ENCODE measurements at regions not wholly inside any gene's neighbourhood (a gene's known extent, or its start where the extent isn't known, plus 50 kb on each side); places are given as distances from the start of the nearest gene placed in this dataset.

GRCh38 chr15:39434751-39435238, 146.1 kb upstream of the THBS1 start:
- DNase-seq (ENCODE audit: insufficient read length, low spot score): no peak
- TF ChIP-seq POU2F2 (IDR thresholded peaks at IDR 0.05; ENCODE audit: low read depth, low read length) (no peak), POLR2A (IDR thresholded peaks at IDR 0.05; ENCODE audit: low read depth, low read length) (no peak), SPI1 (IDR thresholded peaks at IDR 0.05; ENCODE audit: low read depth, low read length) (no peak)
- FAIRE-seq: no peak

- DNase-seq (ENCODE audit: insufficient read length, low spot score) (no peak), FAIRE-seq (no peak)
- no peak for TF ChIP-seq POLR2AphosphoS5 (IDR thresholded peaks at IDR 0.05; ENCODE audit: low read depth, low read length)
- no peak for TF ChIP-seq PAX5 (IDR thresholded peaks at IDR 0.05; ENCODE audit: insufficient read depth, low read length, severe bottlenecking)
- TF ChIP-seq SPI1 (IDR thresholded peaks at IDR 0.05; ENCODE audit: low read depth, low read length): no peak
- TF ChIP-seq TAF1 (IDR thresholded peaks at IDR 0.05; ENCODE audit: low read depth, low read length): no peak
- TF ChIP-seq POLR2A (IDR thresholded peaks at IDR 0.05; ENCODE audit: low read depth, low read length): no peak
- TF ChIP-seq POU2F2 (IDR thresholded peaks at IDR 0.05; ENCODE audit: low read depth, low read length): no peak
These were observed 145.6 kb upstream of the THBS1 start for GRCh38 chr15:39435244-39435643.

GRCh38 chr15:39438260-39438659, 142.6 kb upstream of the THBS1 start:
- DNase-seq (ENCODE audit: insufficient read length, low spot score) (no peak), FAIRE-seq (no peak)
- TF ChIP-seq POLR2AphosphoS5 (IDR thresholded peaks at IDR 0.05; ENCODE audit: low read depth, low read length) (no peak), SPI1 (IDR thresholded peaks at IDR 0.05; ENCODE audit: low read depth, low read length) (no peak), POLR2A (IDR thresholded peaks at IDR 0.05; ENCODE audit: low read depth, low read length) (no peak), POU2F2 (IDR thresholded peaks at IDR 0.05; ENCODE audit: low read depth, low read length) (no peak), PAX5 (IDR thresholded peaks at IDR 0.05; ENCODE audit: insufficient read depth, low read length, severe bottlenecking) (no peak), TAF1 (IDR thresholded peaks at IDR 0.05; ENCODE audit: low read depth, low read length) (no peak)

- FAIRE-seq (no peak), DNase-seq (ENCODE audit: insufficient read length, low spot score) (no peak)
- no peak for TF ChIP-seq POLR2A (IDR thresholded peaks at IDR 0.05; ENCODE audit: low read depth, low read length)
- no peak for TF ChIP-seq POLR2AphosphoS5 (IDR thresholded peaks at IDR 0.05; ENCODE audit: low read depth, low read length)
- no peak for TF ChIP-seq PAX5 (IDR thresholded peaks at IDR 0.05; ENCODE audit: insufficient read depth, low read length, severe bottlenecking)
- no peak for TF ChIP-seq TAF1 (IDR thresholded peaks at IDR 0.05; ENCODE audit: low read depth, low read length)
- no peak for TF ChIP-seq POU2F2 (IDR thresholded peaks at IDR 0.05; ENCODE audit: low read depth, low read length)
- TF ChIP-seq SPI1 (IDR thresholded peaks at IDR 0.05; ENCODE audit: low read depth, low read length): no peak
These were observed 141.9 kb upstream of the THBS1 start for GRCh38 chr15:39438799-39439592.

- DNase-seq (ENCODE audit: insufficient read length, low spot score) (no peak), FAIRE-seq (no peak)
- TF ChIP-seq SPI1 (IDR thresholded peaks at IDR 0.05; ENCODE audit: low read depth, low read length) (no peak), POLR2AphosphoS5 (IDR thresholded peaks at IDR 0.05; ENCODE audit: low read depth, low read length) (no peak), TAF1 (IDR thresholded peaks at IDR 0.05; ENCODE audit: low read depth, low read length) (no peak), PAX5 (IDR thresholded peaks at IDR 0.05; ENCODE audit: insufficient read depth, low read length, severe bottlenecking) (no peak), POU2F2 (IDR thresholded peaks at IDR 0.05; ENCODE audit: low read depth, low read length) (no peak), POLR2A (IDR thresholded peaks at IDR 0.05; ENCODE audit: low read depth, low read length) (no peak)
These were observed 138.0 kb upstream of the THBS1 start for GRCh38 chr15:39442898-39443297.

GRCh38 chr15:39443659-39444219, 137.1 kb upstream of the THBS1 start:
- FAIRE-seq (no peak), DNase-seq (ENCODE audit: insufficient read length, low spot score) (no peak)
- TF ChIP-seq POLR2A (IDR thresholded peaks at IDR 0.05; ENCODE audit: low read depth, low read length) (no peak), SPI1 (IDR thresholded peaks at IDR 0.05; ENCODE audit: low read depth, low read length) (no peak), POU2F2 (IDR thresholded peaks at IDR 0.05; ENCODE audit: low read depth, low read length) (no peak), TAF1 (IDR thresholded peaks at IDR 0.05; ENCODE audit: low read depth, low read length) (no peak), PAX5 (IDR thresholded peaks at IDR 0.05; ENCODE audit: insufficient read depth, low read length, severe bottlenecking) (no peak), POLR2AphosphoS5 (IDR thresholded peaks at IDR 0.05; ENCODE audit: low read depth, low read length) (no peak)

- DNase-seq (ENCODE audit: insufficient read length, low spot score) (no peak), FAIRE-seq (no peak)
- TF ChIP-seq POU2F2 (IDR thresholded peaks at IDR 0.05; ENCODE audit: low read depth, low read length): no peak
- TF ChIP-seq POLR2A (IDR thresholded peaks at IDR 0.05; ENCODE audit: low read depth, low read length): no peak
- no peak for TF ChIP-seq TAF1 (IDR thresholded peaks at IDR 0.05; ENCODE audit: low read depth, low read length)
- TF ChIP-seq PAX5 (IDR thresholded peaks at IDR 0.05; ENCODE audit: insufficient read depth, low read length, severe bottlenecking): no peak
- TF ChIP-seq POLR2AphosphoS5 (IDR thresholded peaks at IDR 0.05; ENCODE audit: low read depth, low read length): no peak
- no peak for TF ChIP-seq SPI1 (IDR thresholded peaks at IDR 0.05; ENCODE audit: low read depth, low read length)
These were observed 136.0 kb upstream of the THBS1 start for GRCh38 chr15:39444735-39445470.

GRCh38 chr15:39445931-39446330, 134.9 kb upstream of the THBS1 start:
- TF ChIP-seq PAX5 (IDR thresholded peaks at IDR 0.05; ENCODE audit: insufficient read depth, low read length, severe bottlenecking) (no peak), POLR2A (IDR thresholded peaks at IDR 0.05; ENCODE audit: low read depth, low read length) (no peak)
- no peak for FAIRE-seq
- DNase-seq (ENCODE audit: insufficient read length, low spot score): no peak

- DNase-seq (ENCODE audit: insufficient read length, low spot score) (no peak), FAIRE-seq (no peak)
- TF ChIP-seq PAX5 (IDR thresholded peaks at IDR 0.05; ENCODE audit: insufficient read depth, low read length, severe bottlenecking): no peak
- TF ChIP-seq POLR2A (IDR thresholded peaks at IDR 0.05; ENCODE audit: low read depth, low read length): no peak
- TF ChIP-seq TAF1 (IDR thresholded peaks at IDR 0.05; ENCODE audit: low read depth, low read length): no peak
- no peak for TF ChIP-seq POU2F2 (IDR thresholded peaks at IDR 0.05; ENCODE audit: low read depth, low read length)
- no peak for TF ChIP-seq POLR2AphosphoS5 (IDR thresholded peaks at IDR 0.05; ENCODE audit: low read depth, low read length)
- no peak for TF ChIP-seq SPI1 (IDR thresholded peaks at IDR 0.05; ENCODE audit: low read depth, low read length)
These were observed 133.5 kb upstream of the THBS1 start for GRCh38 chr15:39447346-39447745.
